SK-N-SH (cell line): ENCODE measurements at regions not wholly inside any gene's neighbourhood (a gene's known extent, or its start where the extent isn't known, plus 50 kb on each side); places are given as distances from the start of the nearest gene placed in this dataset.

ENCODE experiments used
- CTCF ChIA-PET: fragments of 300-600, 350-600 bp; formaldehyde crosslinking; extraction: SDS; loops from one replicate; lab custom pipeline; 2021; lab: Yijun Ruan, JAX
- POLR2A ChIA-PET: fragments of 350-600 bp; sonication (Branson Sonifier 250); formaldehyde crosslinking; extraction: SDS; loops from one replicate; lab custom pipeline; 2020; ENCODE audit warnings: antibody characterized with exemption, inconsistent platforms; lab: Yijun Ruan, JAX
- DNase-seq: peaks from one replicate; pipeline ENCODE4 v3.0.0; 2012
- H2AFZ ChIP-seq: fragments of 200-600 bp; sonication (generic); 2 replicates; pipeline ENCODE4 v1.8.1; 2016; ENCODE audit warnings: antibody characterized with exemption, mild to moderate bottlenecking, low read depth
- H3F3A ChIP-seq: fragments of 200-600 bp; sonication (generic); replicated peaks from 2 replicates; pipeline ENCODE3; 2016; ENCODE audit warnings: antibody characterized with exemption, mild to moderate bottlenecking; ENCODE audit not compliant: insufficient read depth
- H3K27ac ChIP-seq, 2 experiments: fragments of 200-500 bp in 1 of 2; fragments of 200-600 bp in 1 of 2; sonication (Bioruptor generic) in 1 of 2; sonication (generic), shearing (Covaris generic) in 1 of 2; 2 replicates each; pipeline versions ENCODE4 v1.5.1 to v1.6.1; 2014 to 2016; ENCODE audit warnings: low read depth in 2 of 2, inconsistent platforms in 1 of 2, low read length in 1 of 2, mild to moderate bottlenecking in 1 of 2, mixed read lengths in 1 of 2
- H3K27me3 ChIP-seq: fragments of 200-600 bp; sonication (generic), shearing (Covaris generic); 2 replicates; pipeline ENCODE4 v1.6.1; 2016; ENCODE audit warnings: mixed run types; ENCODE audit not compliant: insufficient read depth
- H3K36me3 ChIP-seq, 2 experiments: fragments of 200-500 bp in 1 of 2; fragments of 200-600 bp in 1 of 2; sonication (Bioruptor generic) in 1 of 2; sonication (generic) in 1 of 2; replicated peaks in 1 of 2; 2 replicates each; pipeline versions ENCODE3 to v1.5.1; 2014 to 2016; ENCODE audit warnings: low read length in 1 of 2, mild to moderate bottlenecking in 1 of 2; ENCODE audit not compliant: insufficient read depth in 2 of 2, control insufficient read depth in 1 of 2
- H3K4me1 ChIP-seq, 2 experiments: fragments of 200-500 bp in 1 of 2; fragments of 200-600 bp in 1 of 2; sonication (Bioruptor generic) in 1 of 2; sonication (generic), shearing (Covaris generic) in 1 of 2; 2 replicates each; pipeline versions ENCODE4 v1.5.1 to v1.6.1; 2014 to 2016; ENCODE audit warnings: low read depth in 1 of 2, low read length in 1 of 2, mixed run types in 1 of 2; ENCODE audit not compliant: insufficient read depth in 2 of 2, control insufficient read depth in 1 of 2
- H3K4me2 ChIP-seq: fragments of 200-600 bp; sonication (generic), shearing (Covaris generic); 2 replicates; pipeline ENCODE4 v1.6.1; 2017; ENCODE audit warnings: mixed run types
- H3K4me3 ChIP-seq, 2 experiments: fragments of 200-500 bp in 1 of 2; fragments of 200-600 bp in 1 of 2; sonication (Bioruptor generic) in 1 of 2; sonication (generic), shearing (Covaris generic) in 1 of 2; 2 replicates each; pipeline versions ENCODE4 v1.5.1 to v1.8.1; 2014 to 2016; ENCODE audit warnings: low read depth in 2 of 2, inconsistent platforms in 1 of 2, low read length in 1 of 2, mild to moderate bottlenecking in 1 of 2, mixed read lengths in 1 of 2, moderate library complexity in 1 of 2
- H3K79me2 ChIP-seq: fragments of 200-600 bp; sonication (generic); 2 replicates; pipeline ENCODE4 v1.8.1; 2017; ENCODE audit warnings: mild to moderate bottlenecking; ENCODE audit not compliant: insufficient read depth
- H3K9ac ChIP-seq: fragments of 200-600 bp; sonication (generic); 2 replicates; pipeline ENCODE4 v1.6.1; 2017; ENCODE audit warnings: mixed run types
- H3K9me2 ChIP-seq: fragments of 200-600 bp; sonication (generic); 2 replicates; pipeline ENCODE4 v1.6.1; 2017; ENCODE audit warnings: mixed run types
- H3K9me3 ChIP-seq: fragments of 200-600 bp; sonication (generic); 2 replicates; pipeline ENCODE4 v1.6.1; 2017; ENCODE audit warnings: mixed run types, mild to moderate bottlenecking, moderate library complexity
- H4K20me1 ChIP-seq: fragments of 200-600 bp; sonication (generic); 2 replicates; pipeline ENCODE4 v1.6.1; 2017; ENCODE audit warnings: mild to moderate bottlenecking, mixed run types; ENCODE audit not compliant: insufficient read depth
- CHD2 ChIP-seq: fragments of 150-350 bp; IDR thresholded peaks from 2 replicates; pipeline ENCODE4 v1.6.1; 2018; ENCODE audit warnings: low read length; ENCODE audit not compliant: partially characterized antibody
- CTCF ChIP-seq: fragments of 200-600 bp; sonication (generic); IDR thresholded peaks from 2 replicates; pipeline ENCODE4 v1.6.1; 2017; ENCODE audit warnings: antibody characterized with exemption, mild to moderate bottlenecking, moderate library complexity
- ELF1 ChIP-seq: IDR thresholded peaks from 2 replicates; pipeline ENCODE4 v1.4.0; 2012
- EP300 ChIP-seq, 2 experiments: IDR thresholded peaks; 2 replicates each; pipeline versions ENCODE4 v1.4.0 to v1.6.1; 2012; ENCODE audit warnings: borderline replicate concordance in 1 of 2, low read depth in 1 of 2, low read length in 1 of 2
- JUND ChIP-seq: IDR thresholded peaks from 2 replicates; pipeline ENCODE4 v1.4.0; 2012
- MAX ChIP-seq: IDR thresholded peaks from 2 replicates; pipeline ENCODE4 v1.4.0; 2012; ENCODE audit warnings: low read depth
- MXI1 ChIP-seq: IDR thresholded peaks from 2 replicates; pipeline ENCODE4 v1.6.1; 2012; ENCODE audit warnings: mild to moderate bottlenecking, low read depth, low read length, improper control_type of control experiment
- TCF12 ChIP-seq: IDR thresholded peaks from 2 replicates; pipeline ENCODE4 v1.4.0; 2012
- YY1 ChIP-seq: IDR thresholded peaks from 2 replicates; pipeline ENCODE4 v1.4.0; 2012; ENCODE audit warnings: low read depth, mild to moderate bottlenecking
- WGBS: methylation state at CpG from one replicate; pipeline ENCODE4 v1.1.6; 2017; ENCODE audit warnings: low lambda C conversion rate; 5-methylcytosine and 5-hydroxymethylcytosine counted together

- no peak for DNase-seq
- H3K9me3 ChIP-seq = no peaks in the 10 kb centered on the region
- H3K36me3 ChIP-seq = no peaks in the 10 kb centered on the region
- POLR2A ChIA-PET = no interaction called here
- no peaks in the 10 kb centered on the region for H4K20me1 ChIP-seq
- no peak overlapping the region for H2AFZ ChIP-seq
- 66% methylated on average over 5 of the region's 5 CpGs for WGBS
- no peak overlapping the region for H3K9ac ChIP-seq
- no peaks in the 10 kb centered on the region for H3K9me2 ChIP-seq
- TF ChIP-seq MXI1 = no peak
- no peak for TF ChIP-seq JUND
- TF ChIP-seq CHD2 = no peak
- TF ChIP-seq MAX = no peak
- no peak for TF ChIP-seq EP300 (IDR thresholded peaks at IDR 0.05; ENCODE audit: borderline replicate concordance in 1 of 2, low read depth in 1 of 2, low read length in 1 of 2)
- TF ChIP-seq YY1 = no peak
- TF ChIP-seq, all 33 proteins: peak for 0
- Histone ChIP-seq H3K4me1 (no peaks in the 10 kb centered on the region; a peak in 1 of 4 replicates), H3K4me2 (no peak overlapping the region), H3K27ac (no peak overlapping the region), H3K27me3 (no peaks in the 10 kb centered on the region), H3K79me2 (no peaks in the 10 kb centered on the region), H3K4me3 (no peak overlapping the region), H3F3A (no peaks in the 10 kb centered on the region)
- CTCF ChIA-PET = no interaction called here
These were observed 288.2 kb upstream of the LRATD1 start for GRCh38 chr2:14344355-14344754.

- H3K4me3 ChIP-seq = no peak overlapping the region
- H3K4me2 ChIP-seq = no peak overlapping the region
- no peak overlapping the region for H2AFZ ChIP-seq
- H3K79me2 ChIP-seq = no peaks in the 10 kb centered on the region
- DNase-seq = no peak
- no peaks in the 10 kb centered on the region for H3K4me1 ChIP-seq
- ChIA-PET CTCF (interaction anchor here (1.1 kb wide), 1 partner anchor 18 kb away, joined by 4 read pairs; no protein-coding TSS in a partner anchor), POLR2A (no interaction called here)
- H4K20me1 ChIP-seq = no peaks in the 10 kb centered on the region
- H3K9ac ChIP-seq = no peak overlapping the region
- no peaks in the 10 kb centered on the region for H3K9me2 ChIP-seq
- no peaks in the 10 kb centered on the region for H3K9me3 ChIP-seq
- no peaks in the 10 kb centered on the region for H3K27me3 ChIP-seq
- H3K36me3 ChIP-seq = no peaks in the 10 kb centered on the region
- TF ChIP-seq ELF1 = no peak
- no peak overlapping the region for H3K27ac ChIP-seq
- H3F3A ChIP-seq = no peaks in the 10 kb centered on the region
- WGBS = 34% methylated on average over 8 of the region's 8 CpGs
These were observed 284.3 kb upstream of the LRATD1 start for GRCh38 chr2:14348247-14348646.

GRCh38 chr2:14350856-14351255 is 281.7 kb upstream of the LRATD1 start:
- ChIA-PET CTCF (no interaction called here), POLR2A (no interaction called here)
- no peaks in the 10 kb centered on the region for H3K4me1 ChIP-seq
- DNase-seq = no peak
- H3K4me2 ChIP-seq = no peak overlapping the region
- no peaks in the 10 kb centered on the region for H3K27me3 ChIP-seq
- no peak overlapping the region for H3K4me3 ChIP-seq
- H3K79me2 ChIP-seq = no peaks in the 10 kb centered on the region
- no peaks in the 10 kb centered on the region for H3K36me3 ChIP-seq
- H3K9me2 ChIP-seq = no peaks in the 10 kb centered on the region
- H3K9me3 ChIP-seq = no peaks in the 10 kb centered on the region
- TF ChIP-seq CTCF (no peak), TCF12 (no peak)
- no peak overlapping the region for H2AFZ ChIP-seq
- H3K9ac ChIP-seq = no peak overlapping the region
- no peaks in the 10 kb centered on the region for H3F3A ChIP-seq
- H3K27ac ChIP-seq = no peak overlapping the region
- H4K20me1 ChIP-seq = no peaks in the 10 kb centered on the region
